Activated naive CD4-positive, alpha-beta T cell treated with anti-CD3 and anti-CD28 coated beads, Interleukin-2, amount 50 U/mL, for 72 hours (primary cell): ENCODE measurements at regions not wholly inside any gene's neighbourhood (a gene's known extent, or its start where the extent isn't known, plus 50 kb on each side); places are given as distances from the start of the nearest gene placed in this dataset.
"Not testable (repeated sequence)": the region's sequence is repeated elsewhere in the genome, so short reads cannot be mapped to it uniquely, and the experiment has no call there.

ENCODE experiments used
- ATAC-seq, 2 donors: fragments of 150-1000 bp; cut with Tn5 transposase; 2 replicates each; pipeline ENCODE4 v1.10.0; 2021; ENCODE audit warnings: mild to moderate bottlenecking in 2 of 2, moderate library complexity in 2 of 2
- DNase-seq, 2 donors: peaks; one replicate each; pipeline ENCODE4 v3.0.0; 2021 to 2022; ENCODE audit warnings: low spot score in 2 of 2
- H3K27ac Mint-ChIP-seq, 2 donors: one replicate each; pipeline ENCODE4 v1.8.0; 2022; ENCODE audit warnings: mild to moderate bottlenecking in 2 of 2, mixed read lengths in 2 of 2
- H3K36me3 Mint-ChIP-seq, 2 donors: one replicate each; pipeline ENCODE4 v1.8.0; 2022; ENCODE audit warnings: mixed read lengths in 2 of 2
- H3K9me3 Mint-ChIP-seq, 2 donors: one replicate each; pipeline ENCODE4 v1.8.0; 2022; ENCODE audit warnings: mixed read lengths in 2 of 2

- peaks cover 26 to 35% of the 10 kb centered on the region in 2 donors for H3K9me3 Mint-ChIP-seq
- DNase-seq, H3K36me3 Mint-ChIP-seq, ATAC-seq, H3K27ac Mint-ChIP-seq: not testable (repeated sequence)
Measured at GRCh38 chr2:208921358-208921757, 502.5 kb upstream of the MAP2 start.

- DNase-seq (no peak), ATAC-seq (no peak)
- Mint-ChIP-seq H3K27ac (no peak overlapping the region), H3K36me3 (no peaks in the 10 kb centered on the region), H3K9me3 (peaks cover 13 to 19% of the 10 kb centered on the region in 2 donors)
Measured at GRCh38 chr2:208927867-208928266, 496.0 kb upstream of the MAP2 start.

GRCh38 chr2:208929139-208929864 lies 494.5 kb upstream of the MAP2 start:
- ATAC-seq = no peak
- no peak overlapping the region for H3K27ac Mint-ChIP-seq
- DNase-seq = no peak
- H3K36me3 Mint-ChIP-seq = no peaks in the 10 kb centered on the region
- H3K9me3 Mint-ChIP-seq = peaks cover 9% of the 10 kb centered on the region in 2 donors

- no peaks in the 10 kb centered on the region for H3K36me3 Mint-ChIP-seq
- no peak overlapping the region for H3K27ac Mint-ChIP-seq
- peaks cover 4 to 9% of the 10 kb centered on the region in 2 donors for H3K9me3 Mint-ChIP-seq
- DNase-seq = no peak
- no peak for ATAC-seq
Measured at GRCh38 chr2:208929894-208930427, 493.9 kb upstream of the MAP2 start.

- Mint-ChIP-seq H3K27ac (no peak overlapping the region), H3K36me3 (no peaks in the 10 kb centered on the region), H3K9me3 (peaks cover 4 to 13% of the 10 kb centered on the region in 2 donors)
- ATAC-seq = no peak
- DNase-seq = no peak
Measured at GRCh38 chr2:208935531-208935930, 488.3 kb upstream of the MAP2 start.

- peaks cover 4 to 13% of the 10 kb centered on the region in 2 donors for H3K9me3 Mint-ChIP-seq
- no peak for DNase-seq
- ATAC-seq = no peak
- H3K36me3 Mint-ChIP-seq = no peaks in the 10 kb centered on the region
- no peak overlapping the region for H3K27ac Mint-ChIP-seq
Measured at GRCh38 chr2:208937521-208937920, 486.3 kb upstream of the MAP2 start.

- no peak for DNase-seq
- H3K9me3 Mint-ChIP-seq = peaks cover 4 to 13% of the 10 kb centered on the region in 2 donors
- ATAC-seq = no peak
- H3K27ac Mint-ChIP-seq = no peak overlapping the region
- H3K36me3 Mint-ChIP-seq = no peaks in the 10 kb centered on the region
Measured at GRCh38 chr2:208939852-208940251, 484.0 kb upstream of the MAP2 start.

- no peak overlapping the region for H3K27ac Mint-ChIP-seq
- DNase-seq (no peak), ATAC-seq (no peak)
- no peaks in the 10 kb centered on the region for H3K36me3 Mint-ChIP-seq
- peaks cover 0 to 3% of the 10 kb centered on the region in 2 donors for H3K9me3 Mint-ChIP-seq
Measured at GRCh38 chr2:208945719-208946256, 478.1 kb upstream of the MAP2 start.

- Mint-ChIP-seq H3K27ac (no peak overlapping the region), H3K36me3 (no peaks in the 10 kb centered on the region), H3K9me3 (peaks cover 0 to 3% of the 10 kb centered on the region in 2 donors)
- DNase-seq = no peak
- no peak for ATAC-seq
Measured at GRCh38 chr2:208948073-208948472, 475.8 kb upstream of the MAP2 start.

- DNase-seq = no peak
- no peak overlapping the region for H3K27ac Mint-ChIP-seq
- ATAC-seq = no peak
- H3K36me3 Mint-ChIP-seq = no peaks in the 10 kb centered on the region
- peaks cover 0 to 10% of the 10 kb centered on the region in 2 donors for H3K9me3 Mint-ChIP-seq
Measured at GRCh38 chr2:208970070-208970469, 453.8 kb upstream of the MAP2 start.

GRCh38 chr2:208977582-208977981 lies 446.3 kb upstream of the MAP2 start:
- DNase-seq (no peak), ATAC-seq (no peak)
- Mint-ChIP-seq H3K27ac (no peak overlapping the region), H3K36me3 (no peaks in the 10 kb centered on the region), H3K9me3 (peaks cover 0 to 3% of the 10 kb centered on the region in 2 donors)

GRCh38 chr2:208978946-208979345 lies 444.9 kb upstream of the MAP2 start:
- Mint-ChIP-seq H3K36me3 (no peaks in the 10 kb centered on the region), H3K9me3 (peaks cover 0 to 3% of the 10 kb centered on the region in 2 donors), H3K27ac (no peak overlapping the region)
- DNase-seq (no peak), ATAC-seq (no peak)

- Mint-ChIP-seq H3K27ac (no peak overlapping the region), H3K9me3 (peaks cover 0 to 3% of the 10 kb centered on the region in 2 donors), H3K36me3 (no peaks in the 10 kb centered on the region)
- DNase-seq (no peak), ATAC-seq (no peak)
Measured at GRCh38 chr2:208980321-208980720, 443.5 kb upstream of the MAP2 start.

GRCh38 chr2:208982831-208983230 lies 441.0 kb upstream of the MAP2 start:
- ATAC-seq (no peak), DNase-seq (no peak)
- Mint-ChIP-seq H3K36me3 (no peaks in the 10 kb centered on the region), H3K9me3 (peaks cover 0 to 3% of the 10 kb centered on the region in 2 donors), H3K27ac (no peak overlapping the region)

- DNase-seq (no peak), ATAC-seq (no peak)
- Mint-ChIP-seq H3K36me3 (no peaks in the 10 kb centered on the region), H3K27ac (no peak overlapping the region), H3K9me3 (peaks cover 5 to 9% of the 10 kb centered on the region in 2 donors)
Measured at GRCh38 chr2:208983486-208983885, 440.4 kb upstream of the MAP2 start.

- no peak for ATAC-seq
- no peak overlapping the region for H3K27ac Mint-ChIP-seq
- no peaks in the 10 kb centered on the region for H3K36me3 Mint-ChIP-seq
- DNase-seq = no peak
- peaks cover 5 to 9% of the 10 kb centered on the region in 2 donors for H3K9me3 Mint-ChIP-seq
Measured at GRCh38 chr2:208984376-208985090, 439.3 kb upstream of the MAP2 start.

- no peak for DNase-seq
- Mint-ChIP-seq H3K27ac (no peak overlapping the region), H3K9me3 (peaks cover 5 to 10% of the 10 kb centered on the region in 2 donors), H3K36me3 (no peaks in the 10 kb centered on the region)
- no peak for ATAC-seq
Measured at GRCh38 chr2:208985644-208986043, 438.2 kb upstream of the MAP2 start.
